ENCODE measurements at regions not wholly inside any gene's neighbourhood (a gene's known extent, or its start where the extent isn't known, plus 50 kb on each side); places are given as distances from the start of the nearest gene placed in this dataset.

GRCh38 chr12:97309921-97310320, 152.7 kb upstream of the RMST start:
- TF ChIP-seq POLR2AphosphoS5 (IDR thresholded peaks at IDR 0.05; ENCODE audit: low read depth, low read length) (no peak), POLR2A (IDR thresholded peaks at IDR 0.05; ENCODE audit: borderline replicate concordance, extremely low read depth, insufficient read depth, insufficient read length) (no peak), SP1 (IDR thresholded peaks at IDR 0.05; ENCODE audit: low read depth) (no peak), SIN3A (IDR thresholded peaks at IDR 0.05; ENCODE audit: low read depth) (no peak), YY1 (IDR thresholded peaks at IDR 0.05; ENCODE audit: extremely low read depth, insufficient replicate concordance, low read depth, low read length) (no peak), CEBPB (IDR thresholded peaks at IDR 0.05; ENCODE audit: low read depth) (no peak), EZH2 (IDR thresholded peaks at IDR 0.05) (no peak), SRF (IDR thresholded peaks at IDR 0.05; ENCODE audit: low read depth) (no peak), RAD21 (IDR thresholded peaks at IDR 0.05; ENCODE audit: low read depth) (no peak), EZH2phosphoT487 (IDR thresholded peaks at IDR 0.05; ENCODE audit: borderline replicate concordance) (no peak)
- TF ChIP-seq, protein P1, sequence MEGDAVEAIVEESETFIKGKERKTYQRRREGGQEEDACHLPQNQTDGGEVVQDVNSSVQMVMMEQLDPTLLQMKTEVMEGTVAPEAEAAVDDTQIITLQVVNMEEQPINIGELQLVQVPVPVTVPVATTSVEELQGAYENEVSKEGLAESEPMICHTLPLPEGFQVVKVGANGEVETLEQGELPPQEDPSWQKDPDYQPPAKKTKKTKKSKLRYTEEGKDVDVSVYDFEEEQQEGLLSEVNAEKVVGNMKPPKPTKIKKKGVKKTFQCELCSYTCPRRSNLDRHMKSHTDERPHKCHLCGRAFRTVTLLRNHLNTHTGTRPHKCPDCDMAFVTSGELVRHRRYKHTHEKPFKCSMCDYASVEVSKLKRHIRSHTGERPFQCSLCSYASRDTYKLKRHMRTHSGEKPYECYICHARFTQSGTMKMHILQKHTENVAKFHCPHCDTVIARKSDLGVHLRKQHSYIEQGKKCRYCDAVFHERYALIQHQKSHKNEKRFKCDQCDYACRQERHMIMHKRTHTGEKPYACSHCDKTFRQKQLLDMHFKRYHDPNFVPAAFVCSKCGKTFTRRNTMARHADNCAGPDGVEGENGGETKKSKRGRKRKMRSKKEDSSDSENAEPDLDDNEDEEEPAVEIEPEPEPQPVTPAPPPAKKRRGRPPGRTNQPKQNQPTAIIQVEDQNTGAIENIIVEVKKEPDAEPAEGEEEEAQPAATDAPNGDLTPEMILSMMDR (IDR thresholded peaks at IDR 0.05 in 2 of 3, conservative IDR thresholded peaks at IDR 0.05 in 1 of 3; ENCODE audit: borderline replicate concordance in 1 of 3, insufficient read depth in 1 of 3, low read depth in 2 of 3, low read length in 2 of 3), result no peak
- TF ChIP-seq, protein P2, sequence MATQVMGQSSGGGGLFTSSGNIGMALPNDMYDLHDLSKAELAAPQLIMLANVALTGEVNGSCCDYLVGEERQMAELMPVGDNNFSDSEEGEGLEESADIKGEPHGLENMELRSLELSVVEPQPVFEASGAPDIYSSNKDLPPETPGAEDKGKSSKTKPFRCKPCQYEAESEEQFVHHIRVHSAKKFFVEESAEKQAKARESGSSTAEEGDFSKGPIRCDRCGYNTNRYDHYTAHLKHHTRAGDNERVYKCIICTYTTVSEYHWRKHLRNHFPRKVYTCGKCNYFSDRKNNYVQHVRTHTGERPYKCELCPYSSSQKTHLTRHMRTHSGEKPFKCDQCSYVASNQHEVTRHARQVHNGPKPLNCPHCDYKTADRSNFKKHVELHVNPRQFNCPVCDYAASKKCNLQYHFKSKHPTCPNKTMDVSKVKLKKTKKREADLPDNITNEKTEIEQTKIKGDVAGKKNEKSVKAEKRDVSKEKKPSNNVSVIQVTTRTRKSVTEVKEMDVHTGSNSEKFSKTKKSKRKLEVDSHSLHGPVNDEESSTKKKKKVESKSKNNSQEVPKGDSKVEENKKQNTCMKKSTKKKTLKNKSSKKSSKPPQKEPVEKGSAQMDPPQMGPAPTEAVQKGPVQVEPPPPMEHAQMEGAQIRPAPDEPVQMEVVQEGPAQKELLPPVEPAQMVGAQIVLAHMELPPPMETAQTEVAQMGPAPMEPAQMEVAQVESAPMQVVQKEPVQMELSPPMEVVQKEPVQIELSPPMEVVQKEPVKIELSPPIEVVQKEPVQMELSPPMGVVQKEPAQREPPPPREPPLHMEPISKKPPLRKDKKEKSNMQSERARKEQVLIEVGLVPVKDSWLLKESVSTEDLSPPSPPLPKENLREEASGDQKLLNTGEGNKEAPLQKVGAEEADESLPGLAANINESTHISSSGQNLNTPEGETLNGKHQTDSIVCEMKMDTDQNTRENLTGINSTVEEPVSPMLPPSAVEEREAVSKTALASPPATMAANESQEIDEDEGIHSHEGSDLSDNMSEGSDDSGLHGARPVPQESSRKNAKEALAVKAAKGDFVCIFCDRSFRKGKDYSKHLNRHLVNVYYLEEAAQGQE (IDR thresholded peaks at IDR 0.05; ENCODE audit: low read depth), result no peak
- TF ChIP-seq, protein P3, sequence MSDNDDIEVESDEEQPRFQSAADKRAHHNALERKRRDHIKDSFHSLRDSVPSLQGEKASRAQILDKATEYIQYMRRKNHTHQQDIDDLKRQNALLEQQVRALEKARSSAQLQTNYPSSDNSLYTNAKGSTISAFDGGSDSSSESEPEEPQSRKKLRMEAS (IDR thresholded peaks at IDR 0.05), result no peak

All from HCT116 (cell line).